ENCODE measurements at regions not wholly inside any gene's neighbourhood (a gene's known extent, or its start where the extent isn't known, plus 50 kb on each side); places are given as distances from the start of the nearest gene placed in this dataset.
"Not testable (repeated sequence)": the region's sequence is repeated elsewhere in the genome, so short reads cannot be mapped to it uniquely, and the experiment has no call there.

DNA sequence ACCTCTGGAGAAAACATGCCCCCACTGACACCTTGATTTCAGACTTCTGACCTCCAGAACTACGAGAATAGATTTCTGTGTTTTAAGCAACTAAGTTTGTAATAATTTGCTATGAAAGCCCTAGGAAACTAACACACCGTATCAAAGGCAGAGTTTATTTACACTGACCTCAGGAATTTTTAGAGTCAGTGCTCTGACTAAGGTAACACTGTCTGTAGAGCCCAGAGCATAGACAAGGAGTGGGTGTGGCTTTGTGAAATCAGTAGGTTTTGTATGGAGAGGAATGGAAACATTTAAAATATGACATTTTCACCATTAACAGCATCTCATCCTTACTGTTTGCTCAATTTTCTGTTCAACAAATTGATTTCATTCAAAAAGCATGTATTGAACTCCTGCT is 764.4 kb upstream of the PCDH10 start:
- DNase-seq, result no peak

DNA sequence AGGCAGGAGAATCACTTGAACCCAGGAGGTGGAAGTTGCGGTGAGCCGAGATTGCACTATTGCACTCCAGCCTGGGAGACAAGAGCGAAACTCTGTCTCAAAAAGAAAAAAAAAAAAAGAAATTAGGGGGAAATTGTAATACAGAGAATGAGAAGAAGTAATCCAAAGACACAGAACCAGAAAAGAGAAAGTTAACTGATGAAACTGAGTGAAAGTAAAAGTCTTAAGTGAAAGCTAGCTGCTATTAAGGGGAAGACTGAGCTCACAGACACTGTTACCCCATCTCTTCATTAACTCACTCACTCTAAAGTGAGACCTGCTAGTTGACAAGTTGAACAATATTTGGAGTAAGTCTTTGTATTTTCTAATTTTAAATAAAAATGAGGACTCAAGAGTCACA is 763.0 kb upstream of the PCDH10 start:
- DNase-seq, result no peak

DNA sequence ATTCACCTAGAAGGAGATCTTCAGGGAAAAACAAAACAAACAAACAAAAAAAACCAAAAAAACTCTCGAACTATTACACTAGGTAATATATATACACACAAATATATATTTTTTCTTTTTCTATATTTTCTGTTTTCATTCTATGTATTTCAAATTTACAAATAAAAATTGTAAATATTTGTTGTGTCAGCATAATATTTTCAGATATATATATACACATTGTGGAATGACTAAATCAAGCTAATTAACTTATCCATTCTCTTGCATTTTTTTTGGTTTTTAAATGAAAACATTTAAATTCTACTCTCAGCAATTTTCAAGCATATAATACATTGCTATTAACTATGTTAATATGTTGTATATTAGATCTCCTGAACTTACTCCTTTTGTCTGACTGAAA is 762.0 kb upstream of the PCDH10 start:
- DNase-seq, result no peak

DNA sequence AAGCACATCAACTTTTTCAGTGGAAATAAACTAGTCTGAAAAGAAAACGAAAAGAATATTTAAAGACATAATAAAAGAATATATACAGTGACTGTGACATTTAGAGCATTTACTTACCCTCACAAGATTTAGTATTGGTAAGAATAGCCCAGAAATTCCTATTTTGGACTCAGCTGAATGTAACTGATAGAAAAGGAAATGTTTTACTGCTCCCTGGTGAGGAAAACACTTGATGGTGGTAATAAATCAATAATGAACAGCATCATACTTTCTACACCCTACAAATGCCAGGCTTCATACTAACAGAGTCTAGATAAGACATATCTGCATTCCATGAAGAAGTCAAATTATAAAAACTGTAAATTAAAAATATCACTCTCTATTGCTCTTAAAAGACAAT is 753.5 kb upstream of the PCDH10 start:
- no peak for DNase-seq

DNA sequence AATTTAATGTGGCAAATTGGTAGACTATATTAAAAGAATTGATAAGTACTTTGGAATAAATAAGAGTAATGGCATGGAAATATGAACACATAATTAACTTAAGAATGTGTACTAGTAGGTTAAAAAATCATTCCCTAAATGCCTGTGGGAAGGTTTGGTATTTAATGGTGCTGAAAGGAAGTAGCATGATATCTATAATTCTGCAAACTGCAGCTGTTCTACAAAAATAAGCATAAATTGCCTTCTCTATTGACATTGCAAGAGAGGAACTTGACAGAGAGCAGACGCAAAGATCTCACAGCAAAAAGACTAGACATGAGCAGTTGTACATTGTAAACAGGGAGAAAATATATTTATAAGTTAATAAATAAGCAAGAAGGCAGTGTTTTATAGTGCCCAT is 752.5 kb upstream of the PCDH10 start:
- DNase-seq, result no peak

DNA sequence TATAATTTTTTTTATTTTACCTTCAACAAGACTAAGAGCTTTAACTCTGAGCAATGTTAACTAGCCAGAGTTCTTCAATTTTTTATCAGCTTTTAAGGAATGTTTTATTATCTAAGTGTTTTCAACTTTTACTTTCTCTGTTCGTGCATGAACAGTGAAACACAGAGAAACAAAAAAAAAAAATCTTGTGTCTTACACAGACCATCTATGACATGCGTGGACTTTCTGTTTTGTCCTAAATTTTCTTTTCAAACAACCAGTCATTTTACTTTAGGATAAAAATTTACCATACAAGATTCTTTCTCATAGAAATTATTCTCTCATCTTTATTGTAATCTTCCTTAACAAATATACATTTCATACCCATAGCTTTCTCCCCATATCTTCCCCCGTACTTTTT is 731.9 kb upstream of the PCDH10 start:
- DNase-seq, result no peak

DNA sequence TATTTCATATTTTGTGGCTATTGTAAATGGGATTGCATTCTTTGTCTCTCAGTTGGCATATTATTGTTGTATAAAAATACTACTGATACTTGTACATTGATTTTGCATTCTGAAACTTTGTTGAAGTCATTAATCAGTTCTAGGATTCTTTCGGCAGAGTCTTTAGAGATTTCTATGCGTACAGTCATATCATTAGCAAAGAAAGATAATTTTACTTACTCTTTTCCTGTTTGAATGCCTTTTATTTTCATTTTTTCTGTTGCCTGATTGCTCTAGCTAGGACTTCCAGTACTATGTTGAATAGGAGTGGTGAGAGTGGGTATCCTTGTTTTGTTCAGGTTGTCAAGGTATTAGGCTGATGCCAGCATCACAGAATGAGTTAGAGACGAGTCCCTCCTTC is 722.0 kb upstream of the PCDH10 start:
- DNase-seq, result no peak

DNA sequence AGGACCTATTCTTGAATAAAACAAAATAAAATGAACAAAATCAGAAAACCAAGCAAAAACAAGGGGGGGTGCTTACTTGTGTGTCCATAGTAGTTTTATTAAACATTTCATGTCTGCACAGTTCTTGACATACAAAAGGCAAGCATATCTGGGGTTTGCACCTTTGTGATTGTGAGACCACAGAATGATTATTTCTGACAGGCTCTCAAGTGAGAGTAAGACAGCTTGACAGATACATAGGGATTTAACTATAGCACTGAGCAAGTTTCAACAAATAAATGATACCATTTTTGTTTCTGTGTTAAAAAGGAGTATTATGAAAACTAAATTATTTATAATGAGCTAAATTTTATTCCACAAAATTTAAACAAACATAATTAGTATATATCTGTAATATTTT is 712.0 kb upstream of the PCDH10 start:
- DNase-seq, result no peak

DNA sequence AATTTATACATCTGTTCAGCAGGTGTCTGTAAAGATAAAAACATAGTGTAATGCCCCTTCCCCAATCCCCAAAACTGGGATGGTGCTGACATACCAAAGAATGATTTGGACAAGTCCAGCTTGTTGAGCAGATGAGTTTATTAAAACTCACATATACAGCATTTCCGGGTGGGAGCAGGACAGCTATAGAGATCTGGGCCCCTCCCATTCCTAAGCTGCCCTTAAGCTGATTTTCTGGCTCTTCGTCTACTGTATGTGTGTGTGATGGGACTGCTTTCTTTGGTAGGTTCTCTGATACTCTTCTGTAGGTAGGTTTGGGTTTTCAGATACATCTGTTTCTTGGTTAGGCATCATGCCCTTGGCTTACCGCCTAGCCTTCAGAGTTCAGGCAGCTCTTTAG is 703.7 kb upstream of the PCDH10 start:
- no peak for DNase-seq

DNA sequence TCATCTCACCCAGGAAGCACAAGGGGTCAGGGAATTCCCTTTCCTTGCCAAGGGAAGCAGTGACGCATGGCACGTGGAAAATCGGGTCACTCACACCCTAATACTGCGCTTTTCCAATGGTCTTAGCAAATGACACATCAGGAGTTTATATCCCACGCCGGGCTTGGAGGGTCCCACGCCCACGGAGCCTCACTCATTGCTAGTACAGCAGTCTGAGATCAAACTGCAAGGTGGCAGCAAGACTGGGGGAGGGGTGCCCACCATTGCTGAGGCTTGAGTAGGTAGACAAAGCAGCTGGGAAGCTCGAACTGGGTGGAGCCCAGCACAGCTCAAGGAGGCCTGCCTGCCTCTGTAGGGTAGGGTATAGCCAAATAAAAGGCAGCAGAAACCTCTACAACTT is 691.1 kb upstream of the PCDH10 start:
- not testable (repeated sequence) for DNase-seq

DNA sequence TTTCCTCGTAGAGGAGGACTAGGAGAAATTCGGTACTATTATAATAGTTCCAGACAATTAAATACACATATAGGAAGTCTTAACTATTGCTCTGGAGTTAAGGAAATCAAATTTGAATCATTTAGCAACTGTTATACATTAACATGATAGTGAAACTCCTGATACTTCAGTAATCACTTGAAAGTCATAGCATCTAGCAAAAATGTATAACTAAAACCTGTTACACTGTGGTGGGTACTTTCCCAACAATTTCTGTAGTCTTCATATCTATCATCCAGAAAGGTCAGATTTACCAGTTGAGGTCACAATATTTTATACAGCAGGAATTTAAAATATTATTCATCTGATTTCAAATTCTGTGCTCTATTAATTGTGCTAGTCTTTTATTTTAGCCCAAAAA is 669.6 kb upstream of the PCDH10 start:
- no peak for DNase-seq

DNA sequence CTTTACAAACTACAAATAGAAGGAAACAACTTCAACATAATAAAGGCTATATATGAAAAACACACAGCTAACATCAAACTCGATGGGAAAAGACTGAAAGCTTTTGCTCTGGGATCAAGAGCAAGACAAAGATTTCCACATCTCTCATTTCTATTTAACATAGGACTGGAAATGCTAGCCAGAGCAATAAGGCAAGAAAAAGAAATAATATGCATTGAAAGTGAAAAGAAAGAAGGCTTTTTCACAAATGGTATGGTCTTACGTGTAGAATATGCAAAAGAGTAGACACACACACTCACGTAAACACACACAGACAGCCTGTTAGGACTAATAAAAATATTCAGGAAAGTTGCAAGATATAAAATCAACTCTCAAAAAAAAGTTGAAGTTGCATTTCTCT is 660.5 kb upstream of the PCDH10 start:
- DNase-seq, result no peak

DNA sequence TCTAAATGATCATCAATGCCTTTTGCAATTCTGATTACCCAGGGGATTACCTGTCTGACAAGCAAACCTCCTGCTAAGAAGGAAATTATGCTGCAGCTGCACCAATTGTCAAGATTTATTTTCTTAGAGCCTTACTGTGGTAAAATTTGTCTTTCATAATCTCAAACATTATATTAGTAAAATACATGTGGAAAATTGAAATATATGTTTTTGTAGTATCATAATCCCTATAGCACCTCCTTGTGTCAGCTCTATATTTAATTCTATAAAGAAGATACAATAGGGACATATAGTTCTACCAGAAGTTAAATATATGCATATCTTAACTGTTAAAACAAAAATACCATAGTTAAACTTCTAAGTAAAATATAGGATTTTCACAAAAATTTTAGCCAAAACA is 655.6 kb upstream of the PCDH10 start:
- peak; percentile 8 for DNase-seq

DNA sequence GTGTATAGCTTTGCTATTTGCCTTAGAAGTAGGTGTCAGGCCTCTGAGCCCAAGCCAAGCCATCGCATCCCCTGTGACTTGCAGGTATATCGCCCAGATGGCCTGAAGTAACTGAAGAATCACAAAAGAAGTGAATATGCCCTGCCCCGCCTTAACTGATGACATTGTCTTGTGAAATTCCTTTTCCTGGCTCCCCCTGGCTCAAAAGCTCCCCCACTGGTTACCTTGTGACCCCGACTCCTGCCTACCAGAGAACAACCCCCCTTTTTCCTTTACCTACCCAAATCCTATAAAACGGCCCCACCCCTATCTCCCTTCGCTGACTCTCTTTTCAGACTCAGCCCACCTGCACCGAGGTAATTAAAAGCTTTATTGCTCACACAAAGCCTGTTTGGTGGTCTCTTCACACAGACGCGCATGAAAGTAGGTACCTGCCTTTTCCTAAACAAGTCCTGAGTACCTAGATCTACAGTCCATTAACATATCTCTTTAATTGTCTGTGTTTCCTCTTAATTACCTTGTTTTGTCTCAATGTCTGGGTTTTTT is 653.8 kb upstream of the PCDH10 start:
- DNase-seq, result not testable (repeated sequence)

DNA sequence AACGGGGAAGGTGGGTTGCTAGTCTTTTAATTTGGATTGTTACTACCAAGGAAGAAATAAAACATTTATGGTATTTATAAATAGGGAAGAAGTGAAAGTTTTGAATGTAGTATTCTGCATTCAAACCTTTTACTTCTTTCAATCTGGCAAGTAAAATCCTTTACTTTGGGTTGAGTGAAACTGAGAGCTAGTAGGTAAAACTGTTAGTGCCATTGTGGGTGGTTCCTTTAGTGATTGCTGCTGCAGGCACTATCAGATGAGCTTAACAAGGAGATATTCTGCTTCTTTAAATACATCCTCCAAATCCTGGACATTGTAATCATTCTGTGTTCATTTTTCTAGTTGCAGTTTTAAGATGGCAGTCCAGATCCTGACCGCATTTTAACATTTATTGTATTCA is 650.9 kb upstream of the PCDH10 start:
- no peak for DNase-seq

DNA sequence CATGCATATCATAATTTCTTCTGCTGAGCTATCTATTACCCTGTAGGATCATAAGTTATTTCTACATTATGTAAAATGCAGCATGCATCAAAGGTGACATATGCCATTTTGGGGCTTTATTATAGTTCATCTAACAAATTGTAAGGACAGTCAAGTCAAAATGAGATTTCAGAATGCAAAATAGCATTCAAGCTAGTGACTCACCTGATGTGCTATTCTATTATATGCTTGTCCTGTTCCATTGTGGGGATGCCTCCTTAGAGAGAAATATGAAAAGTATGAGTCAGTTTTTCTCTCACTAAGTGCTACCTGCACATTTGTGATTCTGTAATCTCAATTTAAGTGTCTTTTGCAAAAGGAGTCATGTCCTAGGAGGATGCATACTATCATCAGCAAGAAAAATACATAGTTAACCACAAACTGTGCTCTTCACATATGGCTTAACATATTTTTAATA is 647.0 kb upstream of the PCDH10 start:
- no peak for DNase-seq

DNA sequence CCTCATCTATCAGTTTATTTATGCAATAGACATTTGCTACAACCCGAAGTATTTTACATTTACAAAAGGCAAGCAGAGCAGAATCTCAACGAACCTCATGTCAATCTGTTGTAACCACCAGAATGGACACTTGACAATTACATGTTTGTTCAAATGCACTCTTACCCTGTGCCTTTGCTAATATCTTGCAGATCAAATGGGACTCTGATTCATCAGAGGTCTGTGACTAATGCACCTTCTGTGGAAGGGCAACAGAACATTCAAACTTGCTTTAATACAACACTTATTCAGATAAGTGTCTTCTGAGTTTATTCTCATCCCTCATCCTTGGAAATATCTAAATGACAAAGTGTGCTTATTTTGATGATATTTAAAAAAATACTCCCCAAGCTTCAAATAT is 644.7 kb upstream of the PCDH10 start:
- DNase-seq, result no peak

DNA sequence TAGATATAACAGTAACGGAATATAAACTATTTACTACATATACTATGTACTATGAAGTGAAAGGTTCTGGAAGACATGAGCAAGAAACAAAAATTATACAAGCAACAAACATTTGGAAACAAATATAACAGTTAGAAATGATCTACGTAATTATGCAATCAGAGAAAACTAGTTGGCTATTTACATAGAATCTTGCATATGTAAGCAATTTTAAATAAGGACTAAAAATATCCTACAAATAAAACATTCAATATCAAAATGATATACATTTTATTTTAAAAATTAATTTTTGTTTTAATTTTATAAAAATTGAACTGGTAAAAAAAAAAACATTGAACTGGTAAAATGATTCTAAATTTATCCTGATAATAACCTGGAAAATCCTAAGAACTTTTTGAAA is 642.5 kb upstream of the PCDH10 start:
- DNase-seq, result no peak

DNA sequence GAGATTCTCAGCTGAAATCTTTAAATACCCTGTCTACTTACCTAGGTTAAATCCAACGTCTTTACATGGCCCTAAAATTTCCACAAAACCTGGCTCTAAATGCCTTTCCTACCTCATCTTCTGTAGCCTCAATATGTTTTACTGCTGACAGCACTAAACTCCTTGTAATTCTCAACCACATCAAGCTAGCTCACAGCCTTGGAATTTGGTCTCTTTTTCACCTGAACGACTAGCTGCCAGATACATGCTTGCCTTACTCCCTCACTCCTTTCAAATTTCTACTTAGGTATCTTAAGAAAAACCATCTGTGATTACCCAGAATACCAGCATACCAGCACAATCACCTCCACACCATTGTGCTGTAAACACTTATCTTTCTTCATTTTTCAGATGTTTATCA is 635.6 kb upstream of the PCDH10 start:
- DNase-seq, result no peak

DNA sequence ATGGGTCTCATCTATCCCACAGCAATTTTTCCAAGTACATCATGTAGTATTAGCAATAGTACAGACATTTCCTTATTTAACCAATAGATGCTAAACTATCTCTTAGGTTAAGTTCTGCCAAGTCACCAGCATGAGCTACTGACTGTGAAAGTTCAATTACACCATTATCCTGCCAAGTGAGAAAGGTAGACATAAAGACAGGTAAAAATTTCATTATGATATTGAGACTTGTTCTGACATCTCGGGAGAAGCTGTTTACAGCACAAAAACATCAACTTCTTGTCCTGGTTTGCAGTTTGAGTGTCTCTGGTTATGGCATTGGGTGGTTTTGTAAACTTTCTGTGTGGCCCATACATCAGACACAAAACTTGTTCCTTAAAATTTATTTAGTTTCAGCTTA is 622.4 kb upstream of the PCDH10 start:
- DNase-seq, result no peak

DNA sequence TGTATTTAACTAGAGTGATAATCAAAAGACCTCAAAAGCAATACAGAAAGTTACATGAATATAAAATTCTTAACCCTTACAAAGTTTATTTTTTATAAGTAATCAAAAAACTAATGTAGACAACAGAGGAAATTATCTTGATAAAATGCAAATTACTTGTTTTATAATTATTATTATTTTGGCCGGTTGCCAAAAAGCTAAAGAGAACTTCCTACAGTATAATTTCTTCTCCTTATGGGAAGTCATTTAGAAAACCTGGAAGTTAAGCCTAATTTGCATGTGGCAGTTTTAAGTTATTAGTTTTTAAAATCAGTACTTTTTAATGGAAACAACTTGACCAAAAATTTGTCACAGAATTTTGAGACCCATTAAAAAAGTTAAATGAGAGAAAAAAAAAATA is 621.3 kb upstream of the PCDH10 start:
- DNase-seq, result no peak

DNA sequence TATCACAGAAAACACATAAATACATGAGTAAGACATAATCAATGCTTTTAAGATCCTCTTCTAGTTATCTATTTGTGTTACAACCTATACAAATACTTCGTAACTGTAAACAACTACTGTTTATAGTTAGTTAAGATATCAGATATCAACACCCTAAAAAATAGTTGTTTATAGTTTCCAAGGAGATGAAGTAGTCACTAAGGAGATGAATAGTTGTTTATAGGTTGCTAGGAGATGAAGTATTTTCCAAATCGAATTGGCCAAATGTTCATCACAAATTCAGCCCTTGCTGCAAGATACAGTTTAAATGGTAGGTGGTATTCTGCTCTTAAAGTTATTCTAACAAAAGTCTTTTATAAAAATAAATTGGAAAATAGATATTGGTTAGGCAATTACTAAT is 618.2 kb upstream of the PCDH10 start:
- DNase-seq, result no peak

DNA sequence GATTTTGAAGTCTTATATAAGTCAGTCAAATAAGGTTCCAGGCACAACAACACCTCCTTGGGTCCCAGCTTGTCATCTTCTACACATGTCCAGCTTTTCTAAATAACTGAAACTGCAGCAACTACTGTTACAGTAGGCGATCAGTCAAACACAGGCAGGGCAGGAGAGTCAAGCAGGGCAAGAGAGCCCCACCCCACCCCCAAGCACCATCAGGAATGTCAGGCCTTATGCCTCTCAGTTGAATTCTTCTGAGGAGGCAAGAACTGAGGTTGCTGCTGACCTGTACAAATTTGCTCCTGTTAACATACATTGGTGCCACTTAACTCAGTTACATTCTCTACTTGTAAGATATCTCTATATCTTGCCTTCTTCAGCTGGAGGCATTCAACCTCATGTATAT is 608.8 kb upstream of the PCDH10 start:
- peak; percentile 0 for DNase-seq

DNA sequence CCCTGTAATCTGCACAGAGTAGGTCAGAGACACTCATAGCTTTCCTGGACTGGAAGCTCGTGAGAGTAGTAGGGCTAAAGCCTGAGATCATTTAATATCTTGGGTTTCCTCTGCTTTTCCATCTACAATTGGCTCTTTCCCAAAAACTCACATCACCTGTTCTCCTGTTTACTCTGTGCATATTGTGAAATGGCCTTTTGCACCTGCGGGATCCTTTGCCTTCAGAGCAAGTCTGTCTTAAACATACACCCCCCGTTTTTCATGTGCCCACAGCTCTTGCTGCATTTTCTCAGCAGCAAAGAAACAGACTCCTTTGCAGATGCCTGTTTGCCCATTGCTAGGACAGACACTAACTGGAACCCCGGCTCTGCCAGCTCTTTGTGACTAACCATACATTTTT is 608.3 kb upstream of the PCDH10 start:
- peak; percentile 32 for DNase-seq

DNA sequence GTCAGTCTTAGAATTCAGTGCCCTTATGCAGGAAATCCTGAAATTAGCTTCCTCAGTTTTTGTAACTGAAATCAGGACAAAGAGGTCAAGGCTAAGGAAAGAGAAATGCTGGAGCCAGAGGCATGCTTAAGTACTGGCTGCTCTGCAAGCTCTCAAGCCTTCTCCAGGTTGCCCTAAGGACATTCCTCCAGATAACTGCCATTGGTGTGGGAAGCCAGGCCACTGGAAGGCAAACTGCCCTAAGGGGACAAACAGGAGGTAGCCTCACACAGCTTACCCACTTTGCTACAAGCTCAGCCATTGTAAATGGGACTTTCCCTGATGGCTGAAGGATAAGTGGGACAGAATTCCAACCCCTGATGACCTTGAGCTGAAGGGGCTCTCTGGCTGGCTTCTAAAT is 606.9 kb upstream of the PCDH10 start:
- no peak for DNase-seq

DNA sequence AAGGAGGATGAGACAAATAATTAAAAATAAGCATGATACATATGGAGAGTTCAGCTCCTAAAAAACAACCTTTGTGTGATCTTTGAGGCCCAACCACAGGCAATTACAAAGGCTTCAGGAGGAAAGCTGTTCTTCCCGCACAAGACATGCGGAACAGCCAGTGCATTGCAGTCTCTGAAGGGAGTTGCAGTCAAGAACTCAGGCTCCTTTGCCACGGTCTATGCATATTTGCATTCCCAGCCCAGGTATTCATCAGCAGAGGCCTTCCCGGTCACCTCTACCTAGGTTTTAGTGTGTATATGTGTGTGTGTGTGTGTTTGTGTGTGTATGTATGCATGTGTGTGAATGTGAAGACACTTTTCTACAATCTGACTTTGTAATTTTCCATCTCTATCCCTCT is 600.6 kb upstream of the PCDH10 start:
- no peak for DNase-seq
